ENCODE measurements at regions not wholly inside any gene's neighbourhood (a gene's known extent, or its start where the extent isn't known, plus 50 kb on each side); places are given as distances from the start of the nearest gene placed in this dataset.
"Not testable (repeated sequence)": the region's sequence is repeated elsewhere in the genome, so short reads cannot be mapped to it uniquely, and the experiment has no call there.

DNA sequence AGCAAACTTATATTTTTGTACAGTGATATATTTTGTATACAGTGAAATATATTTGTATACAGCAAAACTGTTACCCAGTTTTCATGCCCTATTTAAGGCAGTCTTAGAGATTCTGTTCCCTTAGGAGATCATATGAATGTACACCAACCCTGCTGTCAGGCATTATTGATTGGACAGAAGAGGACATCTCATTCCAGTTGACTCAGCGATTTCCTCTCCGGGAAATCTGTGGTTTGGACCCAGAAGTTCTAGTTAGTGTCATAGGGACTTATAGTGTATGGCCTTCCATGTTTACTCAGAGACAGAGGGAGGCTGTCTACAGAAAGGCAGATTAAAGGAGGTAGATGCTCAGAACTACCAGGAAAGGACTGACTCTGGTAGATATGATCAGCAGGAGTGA, 318.8 kb upstream of the KCNMB2 start:
- no peak overlapping the region for H3K4me3 Mint-ChIP-seq
- CTCF ChIA-PET: no interaction called here
- ATAC-seq (no peak), DNase-seq (no peak)
- no peaks in the 10 kb centered on the region for H3K9me3 Mint-ChIP-seq (ENCODE audit: insufficient read depth)
- no peaks in the 10 kb centered on the region for H3K36me3 Mint-ChIP-seq (ENCODE audit: low read depth)
- POLR2A ChIA-PET: no interaction called here
- no peaks in the 10 kb centered on the region for H3K4me1 Mint-ChIP-seq (ENCODE audit: low read depth)
- no peaks in the 10 kb centered on the region for H3K27me3 Mint-ChIP-seq (ENCODE audit: low read depth)
- no peak overlapping the region for H3K27ac Mint-ChIP-seq

DNA sequence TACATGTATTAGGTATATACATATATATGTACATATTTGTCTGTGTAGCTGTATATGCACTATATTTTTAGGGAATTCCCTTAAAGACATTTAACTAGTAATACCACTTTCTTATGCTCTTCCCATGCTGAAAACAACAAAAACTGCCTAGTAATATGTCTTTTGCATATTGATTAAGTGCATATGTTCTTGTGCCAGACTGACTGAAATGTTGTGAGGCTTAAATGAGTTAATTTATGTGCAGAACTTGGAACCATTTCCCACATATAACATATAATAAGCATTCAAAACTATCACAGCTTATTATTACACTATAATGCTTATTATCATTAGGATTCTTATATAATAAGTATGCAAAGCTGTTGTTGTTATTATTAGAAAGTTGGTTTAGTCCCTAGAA, 318.0 kb upstream of the KCNMB2 start:
- DNase-seq (no peak), ATAC-seq (no peak)
- Mint-ChIP-seq H3K36me3 (ENCODE audit: low read depth) (no peaks in the 10 kb centered on the region), H3K27me3 (ENCODE audit: low read depth) (no peaks in the 10 kb centered on the region), H3K9me3 (ENCODE audit: insufficient read depth) (no peaks in the 10 kb centered on the region), H3K4me1 (ENCODE audit: low read depth) (no peaks in the 10 kb centered on the region), H3K4me3 (no peak overlapping the region), H3K27ac (no peak overlapping the region)
- ChIA-PET CTCF (no interaction called here), POLR2A (no interaction called here)

- DNase-seq; CTCF ChIA-PET; H3K27me3 Mint-ChIP-seq (ENCODE audit: low read depth); H3K9me3 Mint-ChIP-seq (ENCODE audit: insufficient read depth); POLR2A ChIA-PET; H3K4me3 Mint-ChIP-seq; H3K27ac Mint-ChIP-seq; H3K4me1 Mint-ChIP-seq (ENCODE audit: low read depth); H3K36me3 Mint-ChIP-seq (ENCODE audit: low read depth); ATAC-seq: not testable (repeated sequence)
Measured at GRCh38 chr3:178219661-178220060, 316.6 kb upstream of the KCNMB2 start.

GRCh38 chr3:178223876-178224275, 312.4 kb upstream of the KCNMB2 start:
- ATAC-seq (no peak), DNase-seq (no peak)
- H3K4me1 Mint-ChIP-seq (ENCODE audit: low read depth): no peaks in the 10 kb centered on the region
- POLR2A ChIA-PET: no interaction called here
- no peaks in the 10 kb centered on the region for H3K27me3 Mint-ChIP-seq (ENCODE audit: low read depth)
- H3K27ac Mint-ChIP-seq: no peak overlapping the region
- no peaks in the 10 kb centered on the region for H3K36me3 Mint-ChIP-seq (ENCODE audit: low read depth)
- no peak overlapping the region for H3K4me3 Mint-ChIP-seq
- CTCF ChIA-PET: no interaction called here
- H3K9me3 Mint-ChIP-seq (ENCODE audit: insufficient read depth): no peaks in the 10 kb centered on the region

GRCh38 chr3:178226094-178226493, 310.1 kb upstream of the KCNMB2 start:
- DNase-seq (no peak), ATAC-seq (no peak)
- H3K4me1 Mint-ChIP-seq (ENCODE audit: low read depth): no peaks in the 10 kb centered on the region
- H3K4me3 Mint-ChIP-seq: no peak overlapping the region
- no peaks in the 10 kb centered on the region for H3K27me3 Mint-ChIP-seq (ENCODE audit: low read depth)
- no peaks in the 10 kb centered on the region for H3K9me3 Mint-ChIP-seq (ENCODE audit: insufficient read depth)
- no peaks in the 10 kb centered on the region for H3K36me3 Mint-ChIP-seq (ENCODE audit: low read depth)
- POLR2A ChIA-PET: no interaction called here
- no peak overlapping the region for H3K27ac Mint-ChIP-seq
- CTCF ChIA-PET: no interaction called here

- no peaks in the 10 kb centered on the region for H3K36me3 Mint-ChIP-seq (ENCODE audit: low read depth)
- DNase-seq: no peak
- H3K4me1 Mint-ChIP-seq (ENCODE audit: low read depth): no peaks in the 10 kb centered on the region
- no peak for ATAC-seq
- no peaks in the 10 kb centered on the region for H3K27me3 Mint-ChIP-seq (ENCODE audit: low read depth)
- H3K4me3 Mint-ChIP-seq: no peak overlapping the region
- no peaks in the 10 kb centered on the region for H3K9me3 Mint-ChIP-seq (ENCODE audit: insufficient read depth)
- ChIA-PET POLR2A (no interaction called here), CTCF (interaction anchor here (1.0 kb wide), 1 partner anchor 153 kb away, joined by 4 read pairs; no protein-coding TSS in a partner anchor)
- no peak overlapping the region for H3K27ac Mint-ChIP-seq
Measured at GRCh38 chr3:178231645-178232044, 304.6 kb upstream of the KCNMB2 start.

- no peak for ATAC-seq
- H3K4me3 Mint-ChIP-seq: no peak overlapping the region
- no peak for DNase-seq
- H3K4me1 Mint-ChIP-seq (ENCODE audit: low read depth): no peaks in the 10 kb centered on the region
- H3K27ac Mint-ChIP-seq: no peak overlapping the region
- no peaks in the 10 kb centered on the region for H3K9me3 Mint-ChIP-seq (ENCODE audit: insufficient read depth)
- POLR2A ChIA-PET: no interaction called here
- H3K36me3 Mint-ChIP-seq (ENCODE audit: low read depth): no peaks in the 10 kb centered on the region
- H3K27me3 Mint-ChIP-seq (ENCODE audit: low read depth): no peaks in the 10 kb centered on the region
- CTCF ChIA-PET: no interaction called here
Measured at GRCh38 chr3:178233371-178234071, 302.7 kb upstream of the KCNMB2 start.

DNA sequence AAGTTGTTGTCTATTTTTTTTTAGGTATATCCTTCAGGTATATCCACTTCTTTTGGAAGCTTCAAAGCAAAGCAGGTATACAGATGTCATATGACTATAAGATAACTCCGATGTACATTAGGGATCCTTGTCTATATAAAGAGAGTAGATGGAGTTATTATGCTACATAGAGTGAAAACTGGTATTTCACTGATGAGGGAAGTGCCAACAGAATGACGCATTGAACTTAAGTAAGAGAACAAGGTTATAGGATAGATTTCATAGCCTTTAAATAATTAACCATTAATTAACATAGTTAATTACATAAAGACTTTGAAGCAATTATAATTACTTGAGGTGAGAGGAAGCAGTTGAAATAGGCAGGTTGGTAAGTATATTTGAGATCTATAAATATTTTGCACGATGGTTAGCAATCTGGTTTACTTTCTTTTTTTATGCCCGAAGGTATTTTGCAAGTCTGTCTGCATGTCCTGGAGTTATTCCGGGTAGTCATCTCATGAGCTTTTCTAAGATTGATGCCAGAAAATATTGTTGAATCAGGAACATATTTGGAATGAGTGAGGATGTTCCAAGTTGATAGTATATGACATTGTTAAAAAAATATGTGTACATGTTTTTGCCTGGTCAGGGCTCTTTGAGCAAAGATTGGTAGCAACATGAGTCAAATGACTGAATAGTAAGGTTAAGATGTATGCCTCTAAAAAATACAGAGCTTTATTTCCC, 299.5 kb upstream of the KCNMB2 start:
- no peak overlapping the region for H3K4me3 Mint-ChIP-seq
- ChIA-PET POLR2A (no interaction called here), CTCF (interaction anchor here (0.6 kb wide), 1 partner anchor 736 kb away, joined by 3 read pairs; no protein-coding TSS in a partner anchor)
- DNase-seq (no peak), ATAC-seq (no peak)
- no peaks in the 10 kb centered on the region for H3K9me3 Mint-ChIP-seq (ENCODE audit: insufficient read depth)
- H3K36me3 Mint-ChIP-seq (ENCODE audit: low read depth): no peaks in the 10 kb centered on the region
- H3K27me3 Mint-ChIP-seq (ENCODE audit: low read depth): no peaks in the 10 kb centered on the region
- H3K4me1 Mint-ChIP-seq (ENCODE audit: low read depth): no peaks in the 10 kb centered on the region
- H3K27ac Mint-ChIP-seq: no peak overlapping the region

DNA sequence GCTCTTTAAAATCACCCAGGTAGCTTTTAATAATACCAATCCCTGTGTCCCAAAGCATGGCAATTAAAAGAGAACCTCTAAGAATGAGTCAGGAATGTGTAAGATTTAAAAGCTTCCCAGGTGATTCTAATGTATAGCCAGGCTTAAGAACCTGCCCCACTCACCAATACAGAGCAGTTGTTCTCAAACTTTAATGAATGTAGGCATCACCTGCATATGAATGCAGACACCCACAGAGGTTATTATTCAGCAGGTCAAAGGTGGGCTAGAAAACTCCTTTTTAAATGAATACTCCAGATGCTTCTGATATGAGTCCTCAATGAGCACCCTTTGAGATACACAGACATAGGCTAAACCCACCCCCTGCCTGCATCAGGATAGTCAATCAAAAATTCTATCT, 298.1 kb upstream of the KCNMB2 start:
- ATAC-seq (no peak), DNase-seq (no peak)
- POLR2A ChIA-PET: no interaction called here
- Mint-ChIP-seq H3K27me3 (ENCODE audit: low read depth) (no peaks in the 10 kb centered on the region), H3K4me1 (ENCODE audit: low read depth) (no peaks in the 10 kb centered on the region), H3K9me3 (ENCODE audit: insufficient read depth) (no peaks in the 10 kb centered on the region), H3K36me3 (ENCODE audit: low read depth) (no peaks in the 10 kb centered on the region), H3K27ac (no peak overlapping the region), H3K4me3 (no peak overlapping the region)
- CTCF ChIA-PET: no interaction called here

DNA sequence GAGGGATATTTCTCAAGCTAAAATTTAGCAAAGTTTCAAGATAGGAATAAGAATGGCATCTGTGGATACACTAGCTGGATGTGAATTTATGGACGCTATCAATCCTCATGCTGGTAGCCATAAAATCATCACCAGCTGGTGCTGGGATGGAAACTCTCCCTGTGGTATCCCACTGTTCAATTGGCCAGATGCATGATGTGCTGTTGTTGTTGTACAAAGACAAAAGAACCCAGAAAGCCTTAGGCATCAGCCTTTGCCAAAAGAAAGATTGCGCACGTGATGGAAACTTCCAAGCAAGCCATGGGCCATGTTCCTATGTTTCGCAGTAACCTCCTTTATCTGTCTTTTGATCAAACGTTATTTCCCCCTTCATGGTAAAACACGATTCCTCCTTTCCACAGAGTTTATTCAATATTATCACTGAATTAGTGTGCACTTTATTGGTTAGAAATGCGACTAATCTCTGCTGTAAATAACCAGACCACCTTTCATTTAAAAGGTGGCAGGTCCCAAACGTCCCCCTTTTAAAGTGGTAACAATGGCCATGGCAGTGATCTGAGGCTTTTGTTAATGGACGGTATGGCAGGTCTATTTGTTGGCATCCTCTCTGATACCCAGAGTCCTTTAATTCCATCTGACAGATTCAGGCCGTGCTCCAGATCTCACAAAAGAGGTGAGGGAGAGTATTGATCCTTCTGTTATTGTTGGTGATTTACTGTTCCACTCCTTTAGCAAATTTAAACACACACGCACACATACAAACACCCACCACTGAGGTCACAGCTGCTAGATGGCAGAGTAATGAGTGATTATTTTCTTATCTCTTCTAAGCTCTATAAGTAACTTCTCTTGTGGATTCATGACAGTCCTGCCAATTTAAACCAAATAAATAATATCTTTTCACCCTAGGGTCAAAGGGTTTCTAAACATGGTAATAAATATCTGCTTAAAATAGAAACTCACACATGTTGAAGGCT, 291.2 kb upstream of the KCNMB2 start:
- no peak overlapping the region for H3K27ac Mint-ChIP-seq
- no peak for DNase-seq
- POLR2A ChIA-PET: no interaction called here
- no peaks in the 10 kb centered on the region for H3K36me3 Mint-ChIP-seq (ENCODE audit: low read depth)
- H3K9me3 Mint-ChIP-seq (ENCODE audit: insufficient read depth): no peaks in the 10 kb centered on the region
- no peak overlapping the region for H3K4me3 Mint-ChIP-seq
- H3K27me3 Mint-ChIP-seq (ENCODE audit: low read depth): no peaks in the 10 kb centered on the region
- H3K4me1 Mint-ChIP-seq (ENCODE audit: low read depth): no peaks in the 10 kb centered on the region
- no peak for ATAC-seq
- CTCF ChIA-PET: no interaction called here

GRCh38 chr3:178246004-178246403, 290.2 kb upstream of the KCNMB2 start:
- CTCF ChIA-PET: no interaction called here

DNA sequence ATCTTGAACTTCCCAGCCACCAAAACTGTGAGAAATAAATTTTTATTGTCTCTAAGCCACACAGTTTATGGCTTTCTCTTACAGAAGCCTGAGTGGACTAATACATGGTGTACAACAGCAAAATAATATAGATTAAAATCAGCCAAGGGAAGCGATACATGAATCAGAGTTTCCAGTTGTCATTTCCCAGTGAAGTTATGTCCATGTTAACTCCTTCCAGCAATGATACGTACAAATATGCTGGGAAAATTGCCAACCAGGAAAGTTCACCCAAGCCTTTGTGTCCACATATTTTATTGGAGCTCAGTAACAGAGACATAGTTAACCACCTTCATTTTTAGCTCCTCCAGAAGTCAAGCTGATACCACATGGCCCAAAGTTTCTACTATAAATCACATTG, 280.9 kb upstream of the KCNMB2 start:
- H3K27ac Mint-ChIP-seq: no peak overlapping the region
- H3K36me3 Mint-ChIP-seq (ENCODE audit: low read depth): no peaks in the 10 kb centered on the region
- no peak overlapping the region for H3K4me3 Mint-ChIP-seq
- CTCF ChIA-PET: no interaction called here
- DNase-seq (no peak), ATAC-seq (no peak)
- POLR2A ChIA-PET: no interaction called here
- no peaks in the 10 kb centered on the region for H3K27me3 Mint-ChIP-seq (ENCODE audit: low read depth)
- H3K4me1 Mint-ChIP-seq (ENCODE audit: low read depth): no peaks in the 10 kb centered on the region
- no peaks in the 10 kb centered on the region for H3K9me3 Mint-ChIP-seq (ENCODE audit: insufficient read depth)

More at GRCh38 chr3:178246004-178246403, 290.2 kb upstream of the KCNMB2 start:
- no peak for ATAC-seq
- POLR2A ChIA-PET: no interaction called here
- no peak for DNase-seq
- H3K27me3 Mint-ChIP-seq (ENCODE audit: low read depth): no peaks in the 10 kb centered on the region
- H3K27ac Mint-ChIP-seq: no peak overlapping the region
- H3K36me3 Mint-ChIP-seq (ENCODE audit: low read depth): no peaks in the 10 kb centered on the region
- no peak overlapping the region for H3K4me3 Mint-ChIP-seq
- H3K9me3 Mint-ChIP-seq (ENCODE audit: insufficient read depth): no peaks in the 10 kb centered on the region
- no peaks in the 10 kb centered on the region for H3K4me1 Mint-ChIP-seq (ENCODE audit: low read depth)
